ENCODE measurements at regions not wholly inside any gene's neighbourhood (a gene's known extent, or its start where the extent isn't known, plus 50 kb on each side); places are given as distances from the start of the nearest gene placed in this dataset.
"Not testable (repeated sequence)": the region's sequence is repeated elsewhere in the genome, so short reads cannot be mapped to it uniquely, and the experiment has no call there.

GRCh38 chr1:59184365-59184905, 112.5 kb upstream of the FGGY start:
- no peak for ATAC-seq

- no peak for ATAC-seq
These were observed 111.6 kb upstream of the FGGY start for GRCh38 chr1:59185163-59185860.

GRCh38 chr1:59186656-59187055, 110.2 kb upstream of the FGGY start:
- no peak for ATAC-seq

GRCh38 chr1:59188413-59189213, 108.3 kb upstream of the FGGY start:
- ATAC-seq: no peak

GRCh38 chr1:59193443-59194093, 103.3 kb upstream of the FGGY start:
- ATAC-seq: no peak

GRCh38 chr1:59194621-59195020, 102.3 kb upstream of the FGGY start:
- peak; percentile 70 for ATAC-seq

- ATAC-seq: no peak
These were observed 101.7 kb upstream of the FGGY start for GRCh38 chr1:59195151-59195550.

- no peak for ATAC-seq
These were observed 98.3 kb upstream of the FGGY start for GRCh38 chr1:59198564-59198963.

GRCh38 chr1:59199147-59199546, 97.7 kb upstream of the FGGY start:
- no peak for ATAC-seq

GRCh38 chr1:59199719-59200376, 97.0 kb upstream of the FGGY start:
- ATAC-seq: no peak

- no peak for ATAC-seq
These were observed 95.6 kb upstream of the FGGY start for GRCh38 chr1:59201341-59201740.

- no peak for ATAC-seq
These were observed 94.4 kb upstream of the FGGY start for GRCh38 chr1:59202455-59202854.

GRCh38 chr1:59204001-59204400, 92.9 kb upstream of the FGGY start:
- ATAC-seq: peak; percentile 38

GRCh38 chr1:59206616-59207015, 90.3 kb upstream of the FGGY start:
- not testable (repeated sequence) for ATAC-seq

GRCh38 chr1:59210430-59210829, 86.5 kb upstream of the FGGY start:
- ATAC-seq: not testable (repeated sequence)

- ATAC-seq: no peak
These were observed 84.2 kb upstream of the FGGY start for GRCh38 chr1:59212706-59213105.

- ATAC-seq: no peak
These were observed 82.4 kb upstream of the FGGY start for GRCh38 chr1:59214248-59215208.

- ATAC-seq: peak; percentile 98
These were observed 81.1 kb upstream of the FGGY start for GRCh38 chr1:59215766-59216291.

- not testable (repeated sequence) for ATAC-seq
These were observed 79.5 kb upstream of the FGGY start for GRCh38 chr1:59217439-59217838.

GRCh38 chr1:59218521-59219236, 78.2 kb upstream of the FGGY start:
- no peak for ATAC-seq

GRCh38 chr1:59219916-59220315, 77.0 kb upstream of the FGGY start:
- ATAC-seq: no peak

Measured in esophagus mucosa (tissue), 1 donor.